OCI-LY3 (cell line): ENCODE measurements at regions not wholly inside any gene's neighbourhood (a gene's known extent, or its start where the extent isn't known, plus 50 kb on each side); places are given as distances from the start of the nearest gene placed in this dataset.

Experiments
- H2AFZ ChIP-seq: fragments of 200-600, 300-600 bp; shearing (Covaris generic); 2 replicates; pipeline ENCODE4 v1.6.0; 2014; ENCODE audit warnings: antibody characterized with exemption, low read depth, low read length
- H3K27ac ChIP-seq: fragments of 200-600, 300-600 bp; sonication (generic); 2 replicates; pipeline ENCODE4 v1.5.1; 2014; ENCODE audit warnings: mild to moderate bottlenecking, low read length, moderate library complexity, mixed read lengths
- H3K27me3 ChIP-seq: fragments of 200-600, 300-600 bp; sonication (generic); 2 replicates; pipeline ENCODE4 v1.6.1; 2014; ENCODE audit warnings: low read depth, low read length, mixed read lengths
- H3K36me3 ChIP-seq: fragments of 200-600, 300-600 bp; sonication (generic); replicated peaks from 2 replicates; pipeline ENCODE3; 2014; ENCODE audit warnings: low read depth, low read length, mixed read lengths
- H3K4me1 ChIP-seq: fragments of 300-600, 200-600 bp; sonication (generic); 2 replicates; pipeline ENCODE4 v1.6.1; 2014; ENCODE audit warnings: low read length, mixed read lengths
- H3K4me2 ChIP-seq: fragments of 200-600, 300-600 bp; sonication (generic); 2 replicates; pipeline ENCODE4 v1.6.1; 2014; ENCODE audit warnings: low read length, mixed read lengths
- H3K4me3 ChIP-seq: fragments of 300-600, 200-600 bp; sonication (generic); 2 replicates; pipeline ENCODE4 v1.5.1; 2014; ENCODE audit warnings: antibody characterized with exemption, mild to moderate bottlenecking, low read length, moderate library complexity
- H3K79me2 ChIP-seq: fragments of 300-600, 200-600 bp; shearing (Covaris generic); 2 replicates; pipeline ENCODE4 v1.6.1; 2014; ENCODE audit warnings: mild to moderate bottlenecking, low read length, mixed read lengths
- H3K9ac ChIP-seq: fragments of 300-600, 200-600 bp; shearing (Covaris generic); 2 replicates; pipeline ENCODE4 v1.6.0; 2014; ENCODE audit warnings: mild to moderate bottlenecking, low read length, moderate library complexity
- H3K9me3 ChIP-seq: fragments of 200-600, 300-600 bp; shearing (Covaris generic); 2 replicates; pipeline ENCODE4 v1.6.1; 2014; ENCODE audit warnings: low read length, mixed read lengths; ENCODE audit not compliant: insufficient read depth
- H4K20me1 ChIP-seq: fragments of 200-600, 300-600 bp; sonication (generic); 2 replicates; pipeline ENCODE4 v1.6.1; 2016; ENCODE audit warnings: low read length, mixed read lengths; ENCODE audit not compliant: insufficient read depth
- EZH2phosphoT487 ChIP-seq: fragments of 200-600 bp; shearing (Covaris generic); IDR thresholded peaks from 2 replicates; pipeline ENCODE4 v1.6.1; 2018; ENCODE audit warnings: antibody characterized with exemption, mixed run types, low read depth
- TF ChIP-seq, protein P1 (sequence below): fragments of 200-600, 300-600 bp; sonication (generic); IDR thresholded peaks from 2 replicates; pipeline ENCODE4 v1.5.1; 2014; ENCODE audit warnings: antibody characterized with exemption, low read length, low read depth

DNA sequence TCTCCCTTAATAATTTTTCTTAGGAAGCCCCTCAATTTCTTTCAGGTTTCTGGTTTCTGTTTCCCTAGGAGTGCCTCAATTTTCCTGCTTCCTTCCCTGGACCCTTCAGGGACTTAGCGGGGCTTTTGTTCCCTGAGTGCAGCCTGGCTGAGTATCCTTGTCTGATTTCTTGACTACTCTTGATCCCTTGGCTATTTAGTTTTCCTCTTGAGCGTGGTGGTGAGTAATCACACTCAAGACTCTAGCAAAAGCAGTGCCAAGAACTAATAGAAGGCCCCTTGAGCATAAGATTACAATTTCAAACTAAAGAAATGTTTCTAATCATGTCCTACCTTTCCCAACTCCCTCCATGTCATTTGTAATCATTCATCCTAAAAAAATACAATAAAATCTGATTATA, 94.3 kb upstream of the C3orf80 start:
- Histone ChIP-seq H3K9me3 (no peaks in the 10 kb centered on the region), H3K4me3 (no peak overlapping the region), H3K36me3 (no peaks in the 10 kb centered on the region), H3K27me3 (peaks cover 4% of the 10 kb centered on the region; the same call in 1 of the 2 replicates), H4K20me1 (no peaks in the 10 kb centered on the region), H3K4me1 (peaks cover 13% of the 10 kb centered on the region), H3K9ac (no peak overlapping the region), H2AFZ (no peak overlapping the region), H3K4me2 (no peak overlapping the region), H3K79me2 (no peaks in the 10 kb centered on the region), H3K27ac (no peak overlapping the region)
- no peak for TF ChIP-seq EZH2phosphoT487

DNA sequence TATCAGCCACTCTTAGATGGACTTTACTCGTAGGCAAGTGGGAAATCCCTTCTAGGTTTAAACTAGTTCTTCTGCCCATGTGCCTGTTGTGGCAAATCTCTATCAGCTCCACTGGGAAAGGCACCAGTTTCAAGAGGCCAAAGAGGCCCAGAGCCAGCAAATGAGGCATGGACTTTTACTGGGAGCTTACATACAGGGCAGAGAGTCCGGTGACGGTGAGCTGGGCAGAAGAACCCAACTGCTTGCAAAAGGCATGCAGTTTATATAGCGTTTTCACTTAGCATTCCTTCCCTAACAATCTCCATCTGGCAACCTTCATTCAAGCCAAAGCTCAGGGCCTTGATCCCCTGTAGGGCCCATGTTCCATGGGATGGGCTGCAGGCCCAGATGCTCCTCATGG, 93.0 kb upstream of the C3orf80 start:
- H3K27me3 ChIP-seq, result no peaks in the 10 kb centered on the region; the same call in 1 of the 2 replicates
- H3K4me2 ChIP-seq, result no peak overlapping the region
- no peak overlapping the region for H3K27ac ChIP-seq
- no peak for TF ChIP-seq EZH2phosphoT487
- TF ChIP-seq, protein P1, sequence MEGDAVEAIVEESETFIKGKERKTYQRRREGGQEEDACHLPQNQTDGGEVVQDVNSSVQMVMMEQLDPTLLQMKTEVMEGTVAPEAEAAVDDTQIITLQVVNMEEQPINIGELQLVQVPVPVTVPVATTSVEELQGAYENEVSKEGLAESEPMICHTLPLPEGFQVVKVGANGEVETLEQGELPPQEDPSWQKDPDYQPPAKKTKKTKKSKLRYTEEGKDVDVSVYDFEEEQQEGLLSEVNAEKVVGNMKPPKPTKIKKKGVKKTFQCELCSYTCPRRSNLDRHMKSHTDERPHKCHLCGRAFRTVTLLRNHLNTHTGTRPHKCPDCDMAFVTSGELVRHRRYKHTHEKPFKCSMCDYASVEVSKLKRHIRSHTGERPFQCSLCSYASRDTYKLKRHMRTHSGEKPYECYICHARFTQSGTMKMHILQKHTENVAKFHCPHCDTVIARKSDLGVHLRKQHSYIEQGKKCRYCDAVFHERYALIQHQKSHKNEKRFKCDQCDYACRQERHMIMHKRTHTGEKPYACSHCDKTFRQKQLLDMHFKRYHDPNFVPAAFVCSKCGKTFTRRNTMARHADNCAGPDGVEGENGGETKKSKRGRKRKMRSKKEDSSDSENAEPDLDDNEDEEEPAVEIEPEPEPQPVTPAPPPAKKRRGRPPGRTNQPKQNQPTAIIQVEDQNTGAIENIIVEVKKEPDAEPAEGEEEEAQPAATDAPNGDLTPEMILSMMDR, result no peak
- H2AFZ ChIP-seq, result no peak overlapping the region
- no peaks in the 10 kb centered on the region for H3K36me3 ChIP-seq
- no peaks in the 10 kb centered on the region for H3K9me3 ChIP-seq
- H3K79me2 ChIP-seq, result no peaks in the 10 kb centered on the region
- no peaks in the 10 kb centered on the region for H4K20me1 ChIP-seq
- no peak overlapping the region for H3K4me3 ChIP-seq
- no peak overlapping the region for H3K9ac ChIP-seq
- H3K4me1 ChIP-seq, result peaks cover 15% of the 10 kb centered on the region

DNA sequence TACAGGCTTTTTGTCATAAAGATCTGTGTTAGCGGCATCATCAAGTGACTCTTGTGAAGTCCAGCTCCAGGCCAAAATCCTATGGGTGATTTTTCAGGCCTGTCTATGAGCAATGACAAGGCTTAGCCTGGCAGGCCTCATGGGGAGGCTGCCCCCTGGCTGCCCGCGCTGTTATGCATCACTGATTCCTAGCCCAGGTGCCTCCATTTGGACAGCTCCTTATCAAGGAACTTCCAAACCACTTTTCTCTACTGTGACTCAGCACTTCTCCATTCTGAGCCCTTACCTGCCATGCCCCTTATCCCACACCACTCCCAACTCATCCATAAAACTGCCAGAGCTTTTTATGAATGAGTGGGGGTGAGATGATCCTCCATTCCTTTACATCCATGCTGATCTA, 91.5 kb upstream of the C3orf80 start:
- Histone ChIP-seq H3K36me3 (no peaks in the 10 kb centered on the region), H3K4me1 (peaks cover 14% of the 10 kb centered on the region), H3K4me3 (no peak overlapping the region), H3K79me2 (no peaks in the 10 kb centered on the region), H3K9me3 (no peaks in the 10 kb centered on the region), H3K27me3 (no peaks in the 10 kb centered on the region), H3K9ac (no peak overlapping the region), H3K4me2 (no peak overlapping the region), H3K27ac (no peak overlapping the region), H2AFZ (no peak overlapping the region), H4K20me1 (no peaks in the 10 kb centered on the region)
- TF ChIP-seq EZH2phosphoT487, result no peak
- TF ChIP-seq, protein P1, result no peak

DNA sequence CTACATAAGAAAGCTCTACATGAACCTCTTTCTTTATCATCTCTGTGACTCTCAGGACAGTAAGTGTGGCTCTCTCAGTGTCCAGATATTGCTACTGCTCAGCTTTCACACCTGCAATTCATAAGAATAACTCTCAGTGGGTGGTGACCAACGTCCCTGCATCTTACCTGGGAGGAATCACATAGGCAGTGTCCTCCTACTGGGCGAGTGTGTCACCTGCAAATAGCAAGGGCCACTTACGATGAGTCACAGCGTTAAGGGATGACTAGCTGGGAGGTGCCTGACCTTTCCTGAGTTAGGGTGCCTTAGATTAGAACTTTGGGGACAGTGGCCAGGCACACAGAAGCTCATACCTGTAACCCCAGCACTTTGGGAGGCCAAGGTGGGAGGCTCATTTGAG, 90.8 kb upstream of the C3orf80 start:
- no peak for TF ChIP-seq EZH2phosphoT487
- TF ChIP-seq, protein P1, result no peak
- no peak overlapping the region for H3K4me3 ChIP-seq
- H3K36me3 ChIP-seq, result no peaks in the 10 kb centered on the region
- H3K9ac ChIP-seq, result no peak overlapping the region
- H2AFZ ChIP-seq, result no peak overlapping the region
- no peaks in the 10 kb centered on the region for H3K27me3 ChIP-seq
- no peaks in the 10 kb centered on the region for H4K20me1 ChIP-seq
- no peak overlapping the region for H3K4me2 ChIP-seq
- H3K27ac ChIP-seq, result no peak overlapping the region
- H3K79me2 ChIP-seq, result no peaks in the 10 kb centered on the region
- H3K4me1 ChIP-seq, result peaks cover 11% of the 10 kb centered on the region
- H3K9me3 ChIP-seq, result no peaks in the 10 kb centered on the region

DNA sequence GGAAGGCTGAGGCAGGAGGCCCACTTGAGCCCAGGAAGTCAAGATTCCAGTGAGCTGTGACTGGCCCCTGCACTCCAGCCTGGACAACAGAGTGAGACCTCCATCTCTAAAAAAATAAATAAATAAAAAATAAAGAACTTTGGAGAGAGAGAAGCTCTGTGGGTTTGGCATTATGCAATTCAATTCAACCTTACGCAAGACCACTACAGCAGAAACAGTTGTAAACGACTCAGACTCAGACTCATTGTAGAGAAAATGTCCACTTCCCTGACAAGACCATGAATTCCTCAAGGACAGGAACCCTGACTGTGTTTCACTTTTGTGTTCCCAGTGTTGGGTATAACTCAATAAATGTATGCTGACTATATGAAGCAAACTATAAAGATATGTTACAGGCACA, 90.3 kb upstream of the C3orf80 start:
- no peaks in the 10 kb centered on the region for H3K9me3 ChIP-seq
- no peak overlapping the region for H3K4me3 ChIP-seq
- H3K9ac ChIP-seq, result no peak overlapping the region
- no peak overlapping the region for H2AFZ ChIP-seq
- no peaks in the 10 kb centered on the region for H3K36me3 ChIP-seq
- H3K27me3 ChIP-seq, result no peaks in the 10 kb centered on the region
- no peak overlapping the region for H3K4me2 ChIP-seq
- H3K27ac ChIP-seq, result no peak overlapping the region
- no peak for TF ChIP-seq EZH2phosphoT487
- TF ChIP-seq, protein P1, result no peak
- no peaks in the 10 kb centered on the region for H3K79me2 ChIP-seq
- peaks cover 6% of the 10 kb centered on the region for H3K4me1 ChIP-seq
- H4K20me1 ChIP-seq, result no peaks in the 10 kb centered on the region
